Ishikawa (cell line): ENCODE measurements at regions not wholly inside any gene's neighbourhood (a gene's known extent, or its start where the extent isn't known, plus 50 kb on each side); places are given as distances from the start of the nearest gene placed in this dataset.

Experiments
- CEBPB ChIP-seq: IDR thresholded peaks from 2 replicates; pipeline ENCODE4 v1.6.1; 2012
- CREB1 ChIP-seq: IDR thresholded peaks from 2 replicates; pipeline ENCODE4 v1.6.1; 2012; ENCODE audit warnings: low read depth
- EGR1 ChIP-seq: IDR thresholded peaks from 2 replicates; pipeline ENCODE4 v1.6.1; 2012
- EP300 ChIP-seq: IDR thresholded peaks from 2 replicates; pipeline ENCODE4 v1.6.1; 2012; ENCODE audit warnings: borderline replicate concordance
- FOXM1 ChIP-seq: IDR thresholded peaks from 2 replicates; pipeline ENCODE4 v1.6.1; 2012; ENCODE audit warnings: low read depth, borderline replicate concordance
- NFIC ChIP-seq: IDR thresholded peaks from 2 replicates; pipeline ENCODE4 v1.6.1; 2012
- RAD21 ChIP-seq: IDR thresholded peaks from 2 replicates; pipeline ENCODE4 v1.6.1; 2012; ENCODE audit warnings: low read depth
- TAF1 ChIP-seq: IDR thresholded peaks from 2 replicates; pipeline ENCODE4 v1.6.1; 2012; ENCODE audit warnings: low read depth, mild to moderate bottlenecking
- TCF12 ChIP-seq: IDR thresholded peaks from 2 replicates; pipeline ENCODE4 v1.6.1; 2012; ENCODE audit warnings: low read depth
- TEAD4 ChIP-seq: IDR thresholded peaks from 2 replicates; pipeline ENCODE4 v1.6.1; 2012
- YY1 ChIP-seq: IDR thresholded peaks from 2 replicates; pipeline ENCODE4 v1.6.1; 2012; ENCODE audit warnings: low read depth
- ZBTB7A ChIP-seq: IDR thresholded peaks from 2 replicates; pipeline ENCODE4 v1.6.1; 2012; ENCODE audit warnings: low read depth
- TF ChIP-seq, protein P1 (sequence below): IDR thresholded peaks from 2 replicates; pipeline ENCODE4 v1.6.1; 2012
- TF ChIP-seq, protein P2 (sequence below): IDR thresholded peaks from 2 replicates; pipeline ENCODE4 v1.6.1; 2012; ENCODE audit warnings: low read depth, mild to moderate bottlenecking
- TF ChIP-seq, protein P3 (sequence below): IDR thresholded peaks from 2 replicates; pipeline ENCODE4 v1.6.1; 2012

DNA sequence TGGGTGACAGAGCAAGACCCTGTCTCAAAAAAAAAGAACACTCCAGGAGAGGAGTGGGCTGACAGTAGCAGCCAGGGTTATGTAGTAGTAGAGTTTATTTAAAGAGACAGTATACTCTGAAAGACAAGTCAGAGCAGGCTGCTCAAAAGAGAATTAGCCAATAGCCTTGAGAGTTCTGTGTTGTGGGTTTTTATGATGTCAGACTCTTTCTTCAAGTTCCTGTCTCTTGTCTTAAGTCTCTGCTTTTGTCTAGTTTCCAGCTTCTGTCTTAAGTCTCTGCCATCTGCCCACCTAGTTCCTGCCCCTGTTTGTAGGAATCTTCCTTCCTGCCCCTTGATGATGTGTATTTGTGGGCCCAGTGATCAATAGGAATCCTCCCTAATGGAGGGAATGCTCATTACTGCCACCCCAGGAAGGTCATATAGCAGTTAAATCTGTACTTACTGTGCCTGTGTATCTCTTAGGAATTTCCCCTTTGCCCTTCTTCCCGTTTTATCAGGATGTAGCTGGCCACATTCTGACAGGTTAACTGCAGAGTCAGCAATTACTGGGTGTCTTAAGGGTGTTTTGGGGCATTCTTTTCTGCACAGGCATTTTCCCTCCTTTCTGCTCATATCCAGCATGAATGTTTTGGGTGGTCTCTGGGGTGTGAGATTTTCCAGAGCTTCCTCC lies 580.5 kb upstream of the SGCD start:
- TF ChIP-seq TCF12 (no peak), YY1 (no peak), NFIC (no peak), CREB1 (no peak), ZBTB7A (no peak), TEAD4 (no peak), EGR1 (no peak), RAD21 (no peak), EP300 (no peak), TAF1 (no peak), CEBPB (no peak), FOXM1 (no peak)
- TF ChIP-seq, protein P1, sequence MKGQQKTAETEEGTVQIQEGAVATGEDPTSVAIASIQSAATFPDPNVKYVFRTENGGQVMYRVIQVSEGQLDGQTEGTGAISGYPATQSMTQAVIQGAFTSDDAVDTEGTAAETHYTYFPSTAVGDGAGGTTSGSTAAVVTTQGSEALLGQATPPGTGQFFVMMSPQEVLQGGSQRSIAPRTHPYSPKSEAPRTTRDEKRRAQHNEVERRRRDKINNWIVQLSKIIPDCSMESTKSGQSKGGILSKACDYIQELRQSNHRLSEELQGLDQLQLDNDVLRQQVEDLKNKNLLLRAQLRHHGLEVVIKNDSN = no peak
- TF ChIP-seq, protein P2, sequence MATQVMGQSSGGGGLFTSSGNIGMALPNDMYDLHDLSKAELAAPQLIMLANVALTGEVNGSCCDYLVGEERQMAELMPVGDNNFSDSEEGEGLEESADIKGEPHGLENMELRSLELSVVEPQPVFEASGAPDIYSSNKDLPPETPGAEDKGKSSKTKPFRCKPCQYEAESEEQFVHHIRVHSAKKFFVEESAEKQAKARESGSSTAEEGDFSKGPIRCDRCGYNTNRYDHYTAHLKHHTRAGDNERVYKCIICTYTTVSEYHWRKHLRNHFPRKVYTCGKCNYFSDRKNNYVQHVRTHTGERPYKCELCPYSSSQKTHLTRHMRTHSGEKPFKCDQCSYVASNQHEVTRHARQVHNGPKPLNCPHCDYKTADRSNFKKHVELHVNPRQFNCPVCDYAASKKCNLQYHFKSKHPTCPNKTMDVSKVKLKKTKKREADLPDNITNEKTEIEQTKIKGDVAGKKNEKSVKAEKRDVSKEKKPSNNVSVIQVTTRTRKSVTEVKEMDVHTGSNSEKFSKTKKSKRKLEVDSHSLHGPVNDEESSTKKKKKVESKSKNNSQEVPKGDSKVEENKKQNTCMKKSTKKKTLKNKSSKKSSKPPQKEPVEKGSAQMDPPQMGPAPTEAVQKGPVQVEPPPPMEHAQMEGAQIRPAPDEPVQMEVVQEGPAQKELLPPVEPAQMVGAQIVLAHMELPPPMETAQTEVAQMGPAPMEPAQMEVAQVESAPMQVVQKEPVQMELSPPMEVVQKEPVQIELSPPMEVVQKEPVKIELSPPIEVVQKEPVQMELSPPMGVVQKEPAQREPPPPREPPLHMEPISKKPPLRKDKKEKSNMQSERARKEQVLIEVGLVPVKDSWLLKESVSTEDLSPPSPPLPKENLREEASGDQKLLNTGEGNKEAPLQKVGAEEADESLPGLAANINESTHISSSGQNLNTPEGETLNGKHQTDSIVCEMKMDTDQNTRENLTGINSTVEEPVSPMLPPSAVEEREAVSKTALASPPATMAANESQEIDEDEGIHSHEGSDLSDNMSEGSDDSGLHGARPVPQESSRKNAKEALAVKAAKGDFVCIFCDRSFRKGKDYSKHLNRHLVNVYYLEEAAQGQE = no peak
- TF ChIP-seq, protein P3, sequence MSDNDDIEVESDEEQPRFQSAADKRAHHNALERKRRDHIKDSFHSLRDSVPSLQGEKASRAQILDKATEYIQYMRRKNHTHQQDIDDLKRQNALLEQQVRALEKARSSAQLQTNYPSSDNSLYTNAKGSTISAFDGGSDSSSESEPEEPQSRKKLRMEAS = no peak

DNA sequence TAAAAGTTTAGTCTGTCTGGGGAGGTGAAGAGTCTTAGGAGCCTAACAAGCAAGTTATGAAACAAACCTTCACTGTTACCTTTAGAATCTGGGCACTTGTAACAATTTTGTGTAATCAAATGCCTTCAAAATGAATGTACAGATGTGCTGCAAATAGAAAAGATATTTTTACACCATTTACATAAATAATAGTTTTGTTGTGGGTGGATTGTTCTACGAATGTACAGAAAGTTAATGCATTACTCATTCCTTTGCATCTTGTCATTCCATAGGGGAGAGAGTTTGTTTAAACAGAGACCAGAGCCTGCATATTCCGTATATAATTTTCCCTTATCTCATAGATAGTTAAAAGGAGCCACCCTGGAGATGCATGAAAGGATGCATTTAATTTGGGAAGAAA lies 576.9 kb upstream of the SGCD start:
- TF ChIP-seq TCF12 (no peak), TAF1 (no peak), RAD21 (no peak), EGR1 (no peak), ZBTB7A (no peak), TEAD4 (no peak), CREB1 (no peak), YY1 (no peak), CEBPB (no peak), EP300 (no peak), FOXM1 (no peak)
- TF ChIP-seq, protein P1 = no peak
- TF ChIP-seq, protein P2 = no peak
- TF ChIP-seq, protein P3 = no peak

DNA sequence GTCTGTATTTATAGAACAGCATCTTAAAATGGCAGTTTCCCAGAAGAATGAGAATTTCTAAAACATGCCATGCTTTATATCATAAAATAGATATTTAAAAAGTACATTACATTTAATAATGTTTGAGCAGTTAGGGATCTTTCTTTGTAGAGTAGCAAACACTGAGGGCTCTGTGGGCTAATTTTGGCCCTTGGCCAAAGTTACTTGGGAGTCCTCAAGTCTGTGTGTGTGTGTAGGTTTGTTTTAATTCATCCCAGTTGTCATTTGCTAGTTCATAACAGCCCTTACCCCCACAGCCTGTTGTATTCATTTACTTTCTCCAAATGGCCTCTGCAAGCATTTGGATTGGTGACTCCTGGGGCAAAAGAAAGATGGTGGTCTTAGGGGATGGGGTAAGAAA lies 576.4 kb upstream of the SGCD start:
- TF ChIP-seq ZBTB7A (no peak), EGR1 (no peak), EP300 (no peak), TCF12 (no peak)

DNA sequence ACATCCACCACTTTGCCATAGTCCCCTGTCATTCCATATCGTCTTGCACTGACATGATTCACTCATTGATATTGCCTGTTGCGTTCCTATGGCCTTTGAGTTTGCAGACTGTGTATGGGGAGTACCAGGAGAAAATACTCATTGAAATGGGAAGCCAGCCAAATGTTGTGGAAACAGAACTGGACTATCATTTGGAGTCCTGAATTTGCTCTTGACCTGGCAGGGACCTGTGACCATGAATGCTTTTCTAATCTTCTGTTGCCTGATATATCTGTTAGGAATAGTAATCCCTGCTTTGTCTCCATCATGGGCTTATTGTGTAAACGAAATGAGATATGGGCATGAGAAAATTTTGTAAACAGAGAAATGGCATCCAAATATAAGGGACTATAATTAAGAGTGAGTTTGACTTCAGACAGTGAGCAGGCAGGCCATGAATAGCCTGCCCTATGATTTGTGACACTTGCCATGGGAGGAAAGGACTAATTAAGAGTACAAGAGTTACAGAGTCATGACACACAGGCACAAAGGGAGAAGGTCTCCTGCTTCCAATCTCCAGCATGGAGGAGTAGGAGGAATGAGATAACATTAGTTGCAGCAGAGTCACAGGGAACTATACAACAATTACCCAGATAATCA lies 572.9 kb upstream of the SGCD start:
- TF ChIP-seq TEAD4 = no peak
- TF ChIP-seq EP300 = no peak
- no peak for TF ChIP-seq NFIC

DNA sequence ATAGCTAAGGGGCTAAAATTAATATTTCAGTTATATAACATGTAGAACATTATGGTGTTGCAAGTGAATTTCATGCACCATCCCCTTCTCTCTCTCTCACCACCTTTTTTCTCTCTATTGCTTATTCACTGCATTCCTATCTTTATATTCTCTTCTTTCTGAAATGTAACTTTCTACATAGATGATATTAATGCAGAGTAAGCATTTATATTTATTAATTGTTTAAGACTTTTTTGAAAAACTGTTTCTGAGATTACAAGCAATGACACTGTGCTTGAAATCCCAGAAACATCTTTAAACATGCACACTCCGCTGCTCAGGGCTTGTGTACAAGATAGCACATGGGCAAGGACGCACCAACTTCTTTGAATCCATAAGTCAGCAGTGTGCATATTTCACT lies 567.7 kb upstream of the SGCD start:
- TF ChIP-seq, protein P2 = no peak
- TF ChIP-seq, protein P3 = no peak
- TF ChIP-seq EP300 = no peak
- TF ChIP-seq, protein P1 = no peak
- TF ChIP-seq RAD21 = no peak
